Hematopoietic multipotent progenitor cell treated with erythropoietin and hydrocortisone succinate and interleukin-3 and kit ligand, for 4 days (in vitro differentiated cells): ENCODE measurements at regions not wholly inside any gene's neighbourhood (a gene's known extent, or its start where the extent isn't known, plus 50 kb on each side); places are given as distances from the start of the nearest gene placed in this dataset.
"Not testable (repeated sequence)": the region's sequence is repeated elsewhere in the genome, so short reads cannot be mapped to it uniquely, and the experiment has no call there.

Experiments used
- DNase-seq: peaks from one replicate; pipeline ENCODE4 v3.0.0-alpha.2; 2015

GRCh38 chr3:150327678-150328653, 80.1 kb upstream of the TSC22D2 start:
- no peak for DNase-seq

GRCh38 chr3:150324788-150325187, 83.3 kb upstream of the TSC22D2 start:
- DNase-seq, result peak; percentile 66

- DNase-seq, result no peak
Observed at GRCh38 chr3:150324245-150324644, 83.9 kb upstream of the TSC22D2 start.

- DNase-seq, result no peak
Observed at GRCh38 chr3:150323770-150324169, 84.3 kb upstream of the TSC22D2 start.

GRCh38 chr3:150323091-150323490, 85.0 kb upstream of the TSC22D2 start:
- not testable (repeated sequence) for DNase-seq

- not testable (repeated sequence) for DNase-seq
Observed at GRCh38 chr3:150320971-150321370, 87.1 kb upstream of the TSC22D2 start.

GRCh38 chr3:150319900-150320299, 88.2 kb upstream of the TSC22D2 start:
- no peak for DNase-seq

GRCh38 chr3:150317469-150317868, 90.6 kb upstream of the TSC22D2 start:
- no peak for DNase-seq

GRCh38 chr3:150315721-150316120, 92.4 kb upstream of the TSC22D2 start:
- DNase-seq, result no peak

GRCh38 chr3:150314248-150315004, 93.7 kb upstream of the TSC22D2 start:
- DNase-seq, result peak; percentile 93

GRCh38 chr3:150312018-150312657, 96.0 kb upstream of the TSC22D2 start:
- DNase-seq, result peak; percentile 18

GRCh38 chr3:150311156-150311555, 96.9 kb upstream of the TSC22D2 start:
- no peak for DNase-seq

- DNase-seq, result no peak
Observed at GRCh38 chr3:150309557-150309956, 98.5 kb upstream of the TSC22D2 start.

- DNase-seq, result no peak
Observed at GRCh38 chr3:150309257-150309542, 98.9 kb upstream of the TSC22D2 start.

GRCh38 chr3:150308481-150309256, 99.4 kb upstream of the TSC22D2 start:
- no peak for DNase-seq

- DNase-seq, result no peak
Observed at GRCh38 chr3:150308037-150308319, 100.1 kb upstream of the TSC22D2 start.

- no peak for DNase-seq
Observed at GRCh38 chr3:150307311-150308036, 100.6 kb upstream of the TSC22D2 start.

GRCh38 chr3:150306906-150307305, 101.2 kb upstream of the TSC22D2 start:
- DNase-seq, result no peak

- DNase-seq, result no peak
Observed at GRCh38 chr3:150306083-150306482, 102.0 kb upstream of the TSC22D2 start.

- peak; percentile 42 for DNase-seq
Observed at GRCh38 chr3:150303768-150304167, 104.3 kb upstream of the TSC22D2 start.

- no peak for DNase-seq
Observed at GRCh38 chr3:150302246-150302645, 105.9 kb upstream of the TSC22D2 start.

- peak; percentile 29 for DNase-seq
Observed at GRCh38 chr3:150300852-150301517, 107.1 kb upstream of the TSC22D2 start.
